SK-N-DZ (cell line): ENCODE measurements at regions not wholly inside any gene's neighbourhood (a gene's known extent, or its start where the extent isn't known, plus 50 kb on each side); places are given as distances from the start of the nearest gene placed in this dataset.

ENCODE experiments used
- DNase-seq: peaks from one replicate; pipeline ENCODE4 v3.0.0-alpha.2; 2015; ENCODE audit warnings: low spot score

DNA sequence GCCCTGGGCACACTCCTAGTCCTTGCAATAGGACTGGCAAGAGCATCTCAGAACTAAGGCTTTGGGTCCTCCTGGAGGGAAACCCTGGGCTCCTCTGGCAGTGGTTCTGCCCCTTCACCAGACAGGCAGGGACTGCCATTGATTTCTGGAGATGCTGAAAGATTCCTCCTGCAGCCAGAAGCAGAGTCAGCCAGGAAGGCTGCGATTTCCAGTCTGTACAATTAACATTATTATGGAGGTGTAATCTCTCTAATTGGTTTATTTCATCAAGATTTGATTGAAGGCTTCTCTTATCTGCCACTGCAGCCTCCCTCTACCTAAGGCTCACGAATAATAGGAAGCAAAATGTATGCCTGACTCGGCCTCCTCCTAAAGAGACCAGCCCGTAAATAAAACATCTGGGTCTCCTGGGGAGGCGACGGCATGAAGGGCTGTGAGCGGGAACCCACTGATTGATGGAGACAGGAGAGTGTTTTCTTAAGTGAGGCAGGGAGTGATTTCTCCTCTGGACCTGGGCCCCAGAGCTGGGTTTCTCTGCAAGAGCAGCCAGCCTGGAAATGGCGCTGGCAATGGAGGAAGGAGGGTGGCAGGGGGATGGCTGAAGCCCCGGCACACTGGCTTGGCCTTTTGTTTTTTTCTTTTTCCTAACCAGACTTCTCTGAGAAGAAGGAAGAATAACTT, 689.6 kb downstream of the DHX35 start:
- DNase-seq, result peak; percentile 65

DNA sequence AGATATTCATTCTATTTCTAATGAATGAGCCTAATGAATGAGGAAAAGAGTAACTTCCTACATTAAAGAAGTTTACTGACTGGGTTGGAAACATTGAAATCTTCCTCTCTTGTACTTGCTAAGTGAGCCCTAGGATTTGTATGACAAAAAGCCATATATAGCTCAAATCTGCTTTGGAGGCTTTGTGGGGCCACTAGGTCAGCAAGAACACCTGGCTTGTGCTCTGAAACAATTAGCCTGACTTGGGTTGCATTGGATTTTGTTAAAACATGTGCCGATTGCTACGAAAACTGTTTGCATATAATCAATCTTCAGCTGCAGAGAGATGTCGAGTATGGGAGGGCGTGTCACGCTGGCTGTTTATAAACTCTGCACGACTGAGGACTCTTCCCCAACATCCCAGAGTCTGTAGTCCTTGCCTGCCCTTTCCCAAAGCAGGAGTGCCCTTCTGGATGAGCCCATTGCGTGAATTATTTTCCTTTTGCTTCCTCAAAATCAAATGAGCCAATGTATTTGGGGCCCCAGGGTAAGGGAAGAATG, 684.8 kb downstream of the DHX35 start:
- DNase-seq, result no peak

DNA sequence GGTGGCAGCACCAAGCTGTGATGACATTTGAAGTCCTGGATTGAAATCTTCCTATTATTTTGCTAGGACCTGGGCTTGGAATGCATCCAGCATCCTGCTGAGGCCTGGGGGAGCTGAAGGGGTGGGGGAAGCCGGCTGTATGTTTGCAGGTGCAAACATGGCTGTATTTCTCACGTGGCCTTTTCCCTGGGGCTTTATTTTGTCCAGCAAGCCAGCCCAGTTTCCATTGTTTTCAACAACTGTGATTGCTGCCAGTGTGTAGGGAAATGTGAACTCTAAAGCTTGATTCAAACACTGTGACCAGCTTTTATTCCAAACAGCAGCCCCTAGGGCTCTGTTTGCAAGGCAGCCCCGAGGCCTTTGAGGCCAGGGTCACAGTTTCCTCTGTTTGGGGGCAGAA, 683.0 kb downstream of the DHX35 start:
- DNase-seq, result no peak

DNA sequence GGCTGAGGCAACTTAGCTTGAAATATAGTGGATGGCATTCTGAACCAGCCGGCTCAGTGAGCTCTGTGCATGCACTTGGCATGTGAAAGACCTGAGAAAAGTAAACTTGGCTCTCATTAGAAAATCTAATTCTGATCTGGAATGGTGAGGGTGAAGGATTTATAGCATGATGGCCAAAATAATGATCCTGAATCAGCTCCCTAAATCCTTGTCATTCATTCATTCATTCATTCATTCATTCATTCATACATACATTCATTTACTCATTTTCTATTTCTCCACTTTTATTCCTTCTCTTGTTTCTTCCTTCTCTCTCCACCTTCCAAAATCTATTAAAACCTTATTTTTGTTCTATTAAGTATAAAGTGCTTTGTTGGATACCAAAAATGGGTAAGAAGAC, 681.1 kb downstream of the DHX35 start:
- DNase-seq, result no peak

DNA sequence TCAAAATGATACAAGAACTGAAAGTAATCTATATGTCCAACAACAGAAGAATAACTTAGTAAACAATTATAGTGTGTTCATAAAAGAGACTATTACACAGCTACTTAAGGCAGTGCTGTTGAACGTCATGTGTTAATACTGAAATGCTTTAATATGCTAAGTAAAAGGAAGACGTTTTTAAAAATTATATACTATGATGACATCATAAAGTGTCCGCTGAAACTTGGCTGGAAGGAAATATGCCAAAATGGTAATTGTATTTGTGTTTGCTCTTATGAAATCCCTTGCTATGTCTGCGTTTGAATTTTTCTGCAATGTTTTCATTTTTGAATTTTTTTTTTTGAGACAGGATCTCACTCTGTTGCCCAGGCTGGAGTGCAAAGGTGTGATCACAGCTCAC, 679.3 kb downstream of the DHX35 start:
- no peak for DNase-seq

DNA sequence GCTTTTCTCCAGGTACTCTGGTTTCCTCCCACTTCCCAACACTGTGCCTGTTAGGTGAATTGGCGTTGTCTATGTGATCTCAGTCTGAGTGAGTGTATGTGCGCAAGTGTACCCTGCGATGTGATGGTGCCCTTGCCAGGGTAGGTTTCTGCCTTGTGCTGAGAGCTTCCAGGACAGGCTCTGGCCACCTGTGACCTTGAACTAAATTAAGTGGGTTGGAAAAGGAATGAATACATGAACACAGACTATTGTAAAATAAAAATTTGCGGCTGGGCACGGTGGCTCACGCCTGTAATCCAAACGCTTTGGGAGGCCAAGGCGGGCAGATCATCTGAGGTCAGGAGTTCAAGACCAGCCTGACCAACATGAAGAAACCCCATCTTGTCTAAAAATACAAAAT, 678.0 kb downstream of the DHX35 start:
- DNase-seq, result no peak

DNA sequence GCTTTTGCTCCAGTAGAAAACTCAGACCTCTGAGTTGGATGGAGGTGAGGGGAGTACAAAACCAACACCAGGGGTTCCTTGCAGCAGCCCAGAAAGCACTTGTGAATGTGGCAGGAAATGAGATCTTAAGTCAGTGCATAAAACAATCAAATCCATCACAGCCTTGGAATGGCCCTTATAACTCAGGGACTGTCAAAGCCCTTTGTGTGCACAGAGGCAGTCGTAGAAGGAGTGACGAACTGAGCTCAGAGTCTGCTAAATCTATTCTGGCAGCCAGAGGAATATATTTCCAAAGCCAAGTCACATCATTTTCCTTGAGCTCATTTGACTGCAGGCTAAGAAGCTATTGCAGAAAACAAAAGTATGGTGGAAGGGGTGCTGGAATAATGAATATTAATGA, 676.6 kb downstream of the DHX35 start:
- no peak for DNase-seq

DNA sequence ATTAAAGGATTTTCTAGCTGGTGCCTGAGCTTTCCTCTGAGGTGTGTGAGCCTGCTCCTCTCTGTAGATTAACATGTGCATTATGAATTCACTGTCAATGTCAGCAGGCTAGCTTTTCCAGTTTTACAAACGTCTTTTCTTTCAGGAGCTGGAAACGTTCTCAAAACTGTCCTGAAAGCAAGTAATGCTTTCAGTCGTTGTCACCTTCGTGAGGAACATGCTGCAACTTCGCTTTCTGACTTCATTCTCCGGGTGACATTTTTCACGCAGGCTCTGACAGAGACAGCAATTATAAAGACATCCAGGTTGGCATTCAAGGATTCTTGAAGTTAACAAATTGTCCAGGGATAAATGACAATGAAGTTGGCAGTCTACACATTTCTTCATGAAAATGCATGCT, 671.5 kb downstream of the DHX35 start:
- DNase-seq, result no peak

DNA sequence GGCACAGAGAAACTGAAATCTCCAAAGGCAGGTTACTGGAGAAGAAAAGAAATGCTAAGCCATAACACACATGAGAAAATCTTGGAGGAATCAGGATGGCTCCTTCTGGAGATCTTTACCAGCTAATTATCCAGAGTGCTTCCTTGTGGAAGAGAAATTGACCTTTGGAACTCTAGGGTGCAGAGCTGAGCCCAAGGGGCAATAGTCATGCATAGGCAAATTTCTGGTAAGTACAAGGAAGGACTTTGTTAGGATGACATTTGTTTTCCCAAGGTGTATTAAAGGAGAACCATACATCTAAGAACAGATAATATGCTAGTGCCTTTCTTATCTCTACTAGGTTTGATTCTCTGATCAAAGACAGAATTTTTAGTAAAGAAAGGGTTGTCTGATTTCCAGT, 670.6 kb downstream of the DHX35 start:
- DNase-seq, result no peak

DNA sequence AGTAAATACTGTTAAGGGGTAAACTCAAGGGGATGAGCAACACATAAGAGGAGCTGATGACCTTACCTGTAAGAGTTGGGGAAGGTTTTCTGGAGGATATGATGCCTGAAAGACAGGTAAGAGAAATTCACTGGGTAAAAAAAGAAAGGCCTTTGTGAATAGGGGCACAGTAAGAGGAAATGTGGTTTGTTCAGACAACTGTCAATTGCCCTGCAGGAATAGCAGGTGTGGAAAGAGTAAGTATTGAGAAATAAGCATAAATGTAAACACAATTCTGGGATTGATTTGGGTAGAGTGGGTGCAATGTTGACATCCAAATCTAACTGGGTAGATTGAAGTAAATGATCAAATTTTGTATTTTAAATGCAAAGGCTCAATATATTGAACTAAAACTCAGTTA, 670.0 kb downstream of the DHX35 start:
- no peak for DNase-seq

DNA sequence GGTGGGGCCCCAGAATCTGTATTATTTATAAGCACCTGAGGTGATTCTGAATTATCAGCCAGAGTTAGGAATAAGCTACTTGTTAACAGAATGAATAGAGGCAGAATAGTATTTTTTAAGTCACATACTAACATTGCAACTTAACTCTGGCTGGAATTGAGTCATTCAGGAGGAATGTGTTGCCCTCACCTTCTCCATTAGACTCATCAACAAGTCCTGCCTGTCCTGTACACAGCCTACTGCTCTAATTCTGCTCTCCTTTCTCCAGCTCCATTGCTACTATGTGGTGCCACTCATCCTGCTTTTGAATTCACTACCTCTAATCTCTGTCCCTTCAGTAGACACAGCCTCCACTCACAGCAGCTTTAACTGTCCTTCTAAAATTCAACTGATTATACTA, 669.4 kb downstream of the DHX35 start:
- DNase-seq, result no peak

DNA sequence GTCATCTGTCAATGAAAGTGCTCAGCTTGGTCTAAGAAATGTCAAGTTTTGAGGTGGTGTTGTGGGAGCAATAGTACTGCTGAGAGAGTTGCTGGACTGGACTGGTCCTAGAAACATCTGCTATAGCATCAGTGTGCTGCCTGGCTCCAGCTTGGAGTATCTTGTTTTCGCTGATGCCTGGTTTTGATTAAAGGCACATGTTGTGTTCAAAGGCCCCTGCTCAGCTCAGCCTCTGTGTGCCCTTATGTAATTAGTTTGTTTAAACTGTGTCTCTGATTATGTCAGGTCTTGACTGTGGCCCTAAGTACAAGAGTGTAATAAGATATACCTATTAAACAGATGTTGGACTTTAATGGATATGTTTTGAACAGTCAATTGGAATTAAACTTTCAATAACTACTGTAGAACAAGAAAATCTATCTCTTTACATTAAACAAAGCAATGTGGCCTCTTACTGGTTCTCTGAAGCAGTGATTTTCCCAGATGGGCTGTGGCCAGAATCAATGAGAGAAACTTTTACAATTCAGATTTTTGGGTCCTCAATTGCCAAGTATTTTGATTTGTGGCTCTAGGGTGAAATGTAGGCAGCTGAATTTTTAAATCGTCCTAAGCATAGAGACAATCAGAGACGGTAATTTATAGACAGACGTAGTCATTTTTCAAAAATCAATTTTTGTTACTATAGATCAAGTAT, 668.2 kb downstream of the DHX35 start:
- peak; percentile 98 for DNase-seq

DNA sequence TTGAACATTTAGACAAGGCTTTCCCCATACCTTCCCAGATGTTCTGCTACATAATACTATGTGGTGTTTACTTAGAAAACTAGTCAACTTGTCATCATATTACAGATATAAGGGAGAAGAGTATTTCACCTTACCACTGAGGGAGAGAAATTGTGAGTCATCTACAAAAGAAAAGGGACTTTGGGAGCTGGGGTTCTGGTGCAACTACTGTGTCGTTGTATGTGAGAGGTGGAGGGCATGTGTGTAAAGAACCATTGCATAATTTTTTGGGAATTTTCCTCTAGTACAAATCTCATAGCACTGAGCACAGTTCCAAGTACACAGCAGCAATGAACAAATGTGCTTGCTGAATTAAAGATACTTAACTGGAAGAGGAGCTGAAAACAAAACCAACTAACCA, 665.6 kb downstream of the DHX35 start:
- no peak for DNase-seq

DNA sequence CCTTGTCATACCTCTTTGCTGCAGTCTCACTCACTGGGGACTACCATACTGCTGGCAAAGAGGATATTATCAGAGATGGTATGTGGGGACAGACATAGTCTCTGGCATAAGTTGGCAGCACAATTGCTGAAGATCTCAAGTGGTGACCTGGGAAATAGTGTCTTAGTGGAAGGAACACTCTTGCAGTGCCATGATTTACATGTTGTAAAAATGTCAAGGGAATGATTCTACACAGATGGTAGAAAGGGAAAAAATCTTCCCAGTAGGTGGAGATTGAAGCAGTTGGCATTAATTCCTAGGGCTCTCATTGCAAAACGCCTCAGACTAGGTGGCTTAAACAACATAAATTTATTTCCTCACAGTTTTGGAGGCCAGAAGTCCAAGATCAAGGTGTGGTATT, 662.2 kb downstream of the DHX35 start:
- no peak for DNase-seq

DNA sequence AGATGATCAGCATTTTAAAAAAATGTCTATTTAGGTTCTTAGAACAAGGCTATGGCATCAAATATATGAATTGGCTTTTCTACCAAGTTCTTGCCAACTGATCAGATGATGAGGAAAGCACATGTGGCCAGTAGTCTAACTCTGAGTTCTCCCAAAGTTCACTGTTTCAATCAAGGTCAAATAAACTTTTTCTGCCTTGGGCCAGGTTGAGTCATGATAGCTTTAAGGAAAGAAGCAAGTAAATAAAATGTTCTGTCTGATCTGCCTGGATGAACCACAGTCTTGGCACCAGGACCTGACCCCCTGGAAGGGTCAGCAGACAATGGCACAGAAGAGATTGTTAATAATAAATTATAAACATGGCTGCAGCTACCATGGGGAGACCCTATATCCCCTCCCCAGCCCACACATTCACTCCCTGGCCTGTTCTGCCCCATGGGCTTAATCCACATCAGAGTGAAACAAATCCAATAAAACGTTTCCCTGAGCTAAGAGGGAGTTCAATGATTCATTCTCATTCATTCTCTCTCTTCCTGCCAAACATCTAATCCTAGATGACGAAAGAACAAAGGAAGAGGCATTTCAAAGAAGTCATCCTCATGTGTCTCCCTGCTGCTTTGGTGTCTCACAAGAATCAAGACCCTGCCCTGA, 661.6 kb downstream of the DHX35 start:
- no peak for DNase-seq

DNA sequence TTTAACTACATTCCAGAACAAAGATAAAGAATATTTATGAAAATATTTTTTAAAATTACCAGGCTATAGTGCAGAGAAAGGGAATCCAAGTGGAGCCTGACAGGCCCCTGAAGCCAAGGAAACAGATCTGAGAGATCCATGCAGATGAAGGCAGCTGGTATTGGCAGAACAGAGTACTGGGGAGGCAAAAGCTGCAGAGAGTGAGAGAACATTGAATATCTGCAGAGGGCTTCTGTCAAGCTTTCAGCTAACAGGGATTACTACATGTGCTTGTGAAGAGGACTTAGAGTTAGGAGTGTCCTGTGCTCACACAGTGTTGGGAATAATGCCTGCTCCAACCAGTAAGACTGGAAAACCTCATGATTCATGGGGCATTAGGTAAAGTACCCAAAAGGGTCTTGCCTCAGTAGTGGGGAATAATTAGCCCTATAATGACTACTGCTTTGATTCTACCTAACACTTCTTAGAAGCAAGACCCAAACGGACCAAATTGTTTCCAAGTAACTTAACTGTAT, 657.2 kb downstream of the DHX35 start:
- peak; percentile 29 for DNase-seq

DNA sequence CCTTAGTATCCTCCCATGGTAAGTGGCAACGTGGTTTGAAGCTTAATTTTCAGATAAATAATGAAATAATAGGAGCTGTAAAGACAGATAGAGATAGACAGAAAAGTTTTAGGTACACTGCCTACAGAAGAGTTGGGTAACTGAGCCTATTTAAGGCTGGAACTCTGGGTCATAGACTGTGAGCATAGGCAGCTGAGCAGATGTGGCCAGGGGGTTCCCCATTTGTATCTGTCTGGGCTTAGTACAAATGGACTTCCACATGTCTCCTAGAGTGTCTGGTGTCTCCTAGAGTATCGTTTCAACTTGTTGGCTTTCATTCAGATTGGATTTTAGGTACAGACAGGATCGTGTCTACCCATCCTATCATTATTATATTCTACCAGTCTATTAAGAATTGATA, 649.8 kb downstream of the DHX35 start:
- DNase-seq, result no peak

DNA sequence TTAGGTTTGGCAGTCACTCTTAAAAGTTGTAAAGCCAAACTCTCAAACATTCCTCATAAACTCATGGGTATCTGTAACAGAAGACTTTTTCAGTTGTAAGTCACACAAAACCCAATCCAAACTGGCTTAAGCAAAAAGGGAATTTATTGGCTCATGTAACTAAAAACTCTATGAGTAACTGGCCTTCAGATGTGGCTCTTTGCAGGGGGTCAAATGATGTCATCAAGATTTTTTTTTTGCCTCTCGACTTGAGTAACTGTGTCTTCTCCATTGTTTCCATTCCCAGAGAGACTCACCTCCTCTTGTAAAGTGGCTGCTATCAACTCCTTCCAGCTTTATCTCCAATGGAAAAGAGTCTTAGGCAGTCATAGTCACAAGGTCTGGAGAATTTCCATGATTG, 645.0 kb downstream of the DHX35 start:
- no peak for DNase-seq

DNA sequence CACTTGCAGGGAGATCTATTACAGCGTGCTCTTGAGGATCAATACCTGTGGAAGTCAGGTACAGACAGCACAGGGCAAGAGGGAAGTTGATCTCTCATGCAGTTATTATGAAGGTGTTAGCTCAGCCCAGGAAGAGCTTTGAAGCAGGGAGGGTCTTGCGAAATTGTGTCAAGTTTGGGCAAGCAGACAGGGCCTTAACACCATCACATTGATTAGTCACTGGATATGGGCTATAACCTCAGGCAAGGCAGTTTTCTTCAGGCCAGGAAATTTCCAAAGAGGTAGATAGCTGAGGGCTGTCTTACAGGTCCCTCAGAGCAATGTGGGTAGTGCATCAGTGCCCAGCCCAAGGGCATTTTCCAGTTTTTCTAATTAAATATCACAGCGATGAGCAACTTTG, 643.8 kb downstream of the DHX35 start:
- no peak for DNase-seq

DNA sequence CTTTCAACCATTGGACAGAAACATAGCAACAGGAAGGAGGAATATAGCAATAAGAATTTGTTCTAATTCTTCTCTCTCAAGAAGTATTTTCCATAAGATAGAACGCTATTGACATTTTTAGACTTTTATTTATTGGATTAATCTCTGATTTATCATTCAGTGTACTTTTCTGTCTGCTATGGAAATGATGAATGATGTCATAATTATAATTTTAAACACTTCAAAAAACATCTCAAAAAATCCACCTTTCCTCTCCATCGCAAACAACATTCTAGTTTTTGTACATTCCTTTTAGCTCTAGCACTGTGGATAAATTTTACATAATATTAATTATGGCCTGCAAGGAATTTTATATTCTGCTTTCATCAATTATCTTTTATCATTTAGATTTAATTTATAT, 643.2 kb downstream of the DHX35 start:
- DNase-seq, result no peak

DNA sequence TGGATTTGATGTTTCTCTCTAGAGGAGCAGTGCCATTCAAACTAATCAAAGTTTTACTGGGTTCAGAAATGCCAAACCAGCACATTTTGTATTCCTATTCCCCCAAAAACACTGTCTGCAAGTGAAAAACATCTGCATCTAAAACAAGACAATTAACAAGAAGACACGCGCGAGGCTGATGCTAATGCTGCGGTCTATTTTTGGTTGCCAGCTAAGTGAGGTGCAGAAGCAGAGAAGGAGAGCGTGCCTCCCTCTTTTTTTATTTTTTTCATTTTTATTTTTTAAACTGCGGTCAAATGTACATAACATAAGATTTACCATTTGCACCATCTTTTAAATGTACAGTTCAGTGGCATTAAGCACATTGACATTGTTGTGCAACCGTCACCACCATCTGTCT, 641.1 kb downstream of the DHX35 start:
- no peak for DNase-seq

DNA sequence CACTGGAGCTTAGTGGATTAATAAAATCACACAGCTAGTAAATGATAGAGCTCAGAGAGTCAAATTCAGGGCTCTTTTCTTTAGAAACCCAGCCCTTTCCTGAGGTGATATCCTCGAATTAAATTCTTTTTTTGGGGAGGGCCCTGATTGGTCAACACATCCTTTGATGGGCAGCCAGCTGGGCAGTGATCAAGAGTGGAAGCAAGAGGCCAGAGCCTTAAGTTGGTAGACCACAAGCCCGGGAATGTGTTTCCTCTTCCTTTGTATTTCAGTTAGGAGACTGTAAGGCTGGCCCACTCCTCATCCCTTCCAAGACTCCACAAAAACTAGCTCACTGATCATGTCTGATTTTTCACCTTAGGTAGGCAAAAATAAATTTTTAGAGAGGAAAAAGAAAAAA, 640.5 kb downstream of the DHX35 start:
- DNase-seq, result no peak

DNA sequence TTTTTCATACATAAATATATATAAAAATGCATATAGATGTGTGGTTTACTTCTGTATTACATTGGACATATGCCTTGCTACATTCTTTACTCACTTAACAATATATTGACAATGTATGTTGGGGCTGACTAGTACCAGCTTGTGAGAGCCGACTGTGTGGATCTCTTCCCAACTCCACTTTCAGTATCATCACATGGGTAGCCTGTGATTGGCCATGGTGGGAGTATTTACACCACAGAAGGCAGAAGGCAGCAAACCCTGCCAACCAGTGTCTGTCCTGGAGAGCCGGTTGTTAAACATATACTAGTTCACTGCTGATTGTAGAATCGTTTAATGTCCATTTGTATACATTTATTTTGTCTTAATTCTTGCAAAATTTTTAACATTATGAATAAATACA, 638.7 kb downstream of the DHX35 start:
- no peak for DNase-seq
